NCI-H2081 (cell line): ENCODE measurements at regions not wholly inside any gene's neighbourhood (a gene's known extent, or its start where the extent isn't known, plus 50 kb on each side); places are given as distances from the start of the nearest gene placed in this dataset.
"Not testable (repeated sequence)": the region's sequence is repeated elsewhere in the genome, so short reads cannot be mapped to it uniquely, and the experiment has no call there.

Experiments
- DNase-seq, 2 experiments: peaks; one replicate each; lab custom pipeline; 2025; lab: John Stamatoyannopoulos, UW

DNA sequence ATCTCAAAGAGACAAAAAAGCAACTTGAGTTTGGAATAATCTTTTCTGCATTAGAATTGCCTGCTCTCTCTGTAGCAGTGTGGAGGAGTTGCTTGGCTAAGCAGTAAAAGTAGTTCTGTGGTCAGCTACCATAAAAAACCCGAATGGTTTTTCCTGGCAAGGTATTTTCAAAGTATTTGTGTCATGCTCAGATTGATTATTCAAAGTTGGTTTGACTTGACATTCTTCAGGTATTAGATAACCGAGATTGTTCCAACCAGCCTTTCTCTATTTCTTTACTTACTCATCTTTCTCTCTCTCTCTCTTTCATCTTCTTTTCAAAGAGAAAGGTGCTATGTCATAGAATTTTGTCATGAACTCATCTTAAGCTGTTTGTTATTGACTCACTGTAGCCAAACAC, 404.9 kb downstream of the CPS1 start:
- no peak for DNase-seq

- no peak for DNase-seq
Measured at GRCh38 chr2:210963386-210963785, 407.0 kb downstream of the CPS1 start.

- DNase-seq = no peak
Measured at GRCh38 chr2:210964141-210964764, 407.9 kb downstream of the CPS1 start.

DNA sequence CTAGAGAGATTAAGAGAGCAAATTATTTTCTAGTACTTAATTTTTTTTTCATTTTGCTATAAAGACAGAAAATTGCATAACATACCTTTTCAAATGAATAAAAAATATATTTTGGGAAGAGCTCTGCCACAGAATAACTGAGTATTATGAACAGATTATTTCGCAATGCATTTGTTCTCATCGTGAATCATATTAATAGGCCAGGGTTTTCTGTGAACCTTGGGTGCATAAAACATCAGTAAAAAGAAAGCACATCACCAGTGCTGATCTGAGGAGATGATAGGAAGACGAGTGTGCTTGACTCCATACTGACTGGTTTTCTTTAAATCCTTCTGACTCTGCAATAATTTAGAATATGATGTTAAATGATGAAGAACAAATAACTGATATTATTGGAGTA, 409.1 kb downstream of the CPS1 start:
- DNase-seq = no peak

DNA sequence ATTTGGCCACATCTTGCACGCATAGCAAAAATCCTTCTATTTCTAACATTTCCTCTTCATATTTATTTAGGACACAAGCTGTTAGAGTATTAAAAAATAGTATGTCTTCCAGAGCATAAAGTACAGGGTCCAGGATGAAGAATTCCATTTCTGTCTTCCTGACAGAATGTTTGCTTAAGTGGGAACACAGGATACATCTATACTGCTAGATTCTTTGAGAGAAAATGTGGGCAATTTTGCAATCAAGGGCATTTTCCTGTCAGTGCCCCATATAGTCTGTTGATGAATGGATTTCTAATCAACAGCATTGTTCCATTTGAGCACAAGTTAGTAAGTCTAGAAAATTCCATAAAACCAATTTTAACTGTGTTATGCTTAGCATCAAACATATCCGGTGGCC, 409.9 kb downstream of the CPS1 start:
- DNase-seq = no peak

- DNase-seq = no peak
Measured at GRCh38 chr2:210971431-210971830, 415.0 kb downstream of the CPS1 start.

DNA sequence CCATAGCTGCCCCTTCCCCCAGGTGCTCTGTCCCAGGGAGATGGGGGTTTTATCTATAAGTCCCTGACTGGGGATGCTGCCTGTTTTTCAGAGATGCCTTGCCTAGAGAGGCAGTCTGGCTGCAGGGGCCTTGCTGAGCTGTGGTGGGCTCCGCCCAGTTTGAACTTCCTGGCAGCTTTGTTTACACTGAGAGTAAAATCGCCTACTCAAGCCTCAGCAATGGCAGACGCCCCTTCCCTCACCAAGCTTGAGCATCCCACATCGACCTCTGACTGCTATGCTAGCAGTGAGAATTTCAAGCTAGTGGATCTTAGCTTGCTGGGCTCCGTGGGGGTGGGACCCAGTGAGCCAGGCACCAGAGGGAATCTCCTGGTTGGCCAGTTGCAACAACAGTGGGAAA, 430.4 kb downstream of the CPS1 start:
- DNase-seq = not testable (repeated sequence)

GRCh38 chr2:210991107-210991506, 434.7 kb downstream of the CPS1 start:
- DNase-seq = no peak

DNA sequence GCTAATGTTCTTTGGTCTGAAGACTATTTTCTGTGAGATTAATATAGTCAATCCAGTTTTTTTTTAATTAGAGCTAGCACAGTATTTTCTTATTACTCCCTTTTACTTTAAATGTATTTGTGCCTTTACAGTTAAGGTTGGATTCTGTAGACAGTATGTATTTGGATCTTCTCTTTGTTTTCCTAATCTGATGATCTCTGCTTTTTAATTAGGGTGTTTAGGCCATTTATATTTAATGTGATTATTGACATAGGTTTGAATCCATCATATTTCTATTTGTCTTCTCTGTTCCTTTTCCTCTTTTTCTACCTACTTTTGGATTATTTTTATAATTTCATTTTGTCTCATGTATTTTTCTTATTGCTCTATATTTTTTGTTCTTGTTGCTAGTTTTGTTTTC, 437.7 kb downstream of the CPS1 start:
- no peak for DNase-seq

- DNase-seq = no peak
Measured at GRCh38 chr2:210997373-210997772, 441.0 kb downstream of the CPS1 start.

DNA sequence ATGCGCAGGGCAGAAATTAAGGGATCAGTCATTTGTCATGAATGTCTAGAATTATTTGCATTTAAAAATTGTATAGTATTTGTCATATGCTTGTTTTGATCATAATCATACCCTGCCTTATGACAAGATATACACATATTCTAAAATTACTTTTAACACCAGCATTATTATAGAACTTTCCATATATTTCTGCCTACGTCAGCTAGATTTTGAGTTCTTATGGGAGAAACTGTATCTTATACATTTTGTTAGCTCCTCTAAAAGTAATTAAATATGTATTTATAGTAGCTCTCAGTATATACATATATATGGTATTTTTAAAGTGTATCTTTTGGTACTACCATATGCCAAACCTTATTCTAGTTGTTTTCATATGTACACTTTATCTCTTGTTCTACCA, 441.9 kb downstream of the CPS1 start:
- DNase-seq = no peak

DNA sequence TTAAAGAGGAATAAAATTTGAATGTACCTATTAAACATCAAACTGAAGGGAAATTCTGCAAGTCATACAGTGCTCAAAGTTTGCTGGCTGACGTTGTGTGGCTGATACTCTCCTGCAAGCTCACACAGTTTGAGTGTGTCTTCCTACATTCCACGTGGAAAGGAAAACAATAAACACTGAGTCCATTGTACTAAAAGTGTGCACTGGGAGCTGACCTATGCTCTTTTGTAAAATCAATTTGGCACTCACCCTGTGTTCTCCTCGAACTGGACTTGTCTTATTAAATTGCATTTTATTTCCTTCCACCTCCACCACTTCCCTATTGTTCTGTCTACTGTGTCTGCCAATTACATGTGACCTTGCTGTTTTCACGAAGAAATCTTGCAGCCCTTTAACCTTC, 458.0 kb downstream of the CPS1 start:
- DNase-seq = no peak

DNA sequence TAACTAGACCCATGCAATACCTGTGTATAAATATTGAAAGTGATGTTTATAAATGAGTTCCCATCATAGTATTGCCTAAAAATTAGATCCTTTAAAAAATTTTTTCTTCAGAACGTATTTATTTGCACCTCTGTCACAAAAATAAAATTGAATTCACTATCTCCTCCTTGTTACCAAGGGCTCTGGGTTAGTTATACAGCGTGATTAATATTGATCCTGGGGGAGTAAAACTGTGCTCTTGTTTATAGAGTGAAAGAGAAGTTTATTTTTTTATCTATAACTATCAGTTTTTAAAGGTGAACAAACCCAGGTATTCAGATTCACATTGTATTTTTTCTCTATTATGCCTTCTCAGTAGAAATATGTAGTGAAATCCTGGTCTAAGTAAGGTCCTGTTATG, 458.5 kb downstream of the CPS1 start:
- no peak for DNase-seq

DNA sequence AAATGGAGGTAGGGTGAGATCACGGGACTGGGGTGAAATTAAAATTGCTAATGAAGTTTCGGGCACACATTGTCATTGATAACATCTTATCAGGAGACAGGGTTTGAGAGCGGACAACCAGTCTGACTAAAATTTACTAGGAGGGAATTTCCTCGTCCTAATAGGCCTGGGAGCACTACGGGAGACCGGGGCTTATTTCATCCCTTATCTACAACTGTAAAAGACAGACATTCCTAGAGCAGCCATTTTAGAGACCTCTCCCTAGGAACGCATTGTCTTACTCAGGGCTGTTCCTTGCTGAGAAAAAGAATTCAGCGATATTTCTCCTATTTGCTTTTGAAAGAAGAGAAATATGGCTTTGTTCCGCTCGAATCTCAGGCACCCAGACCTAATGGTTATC, 468.7 kb downstream of the CPS1 start:
- DNase-seq = not testable (repeated sequence)

- DNase-seq = peak in 1 of 2 experiments; percentile 5
Measured at GRCh38 chr2:211026109-211026508, 469.7 kb downstream of the CPS1 start.

GRCh38 chr2:211027976-211028375, 471.6 kb downstream of the CPS1 start:
- no peak for DNase-seq

DNA sequence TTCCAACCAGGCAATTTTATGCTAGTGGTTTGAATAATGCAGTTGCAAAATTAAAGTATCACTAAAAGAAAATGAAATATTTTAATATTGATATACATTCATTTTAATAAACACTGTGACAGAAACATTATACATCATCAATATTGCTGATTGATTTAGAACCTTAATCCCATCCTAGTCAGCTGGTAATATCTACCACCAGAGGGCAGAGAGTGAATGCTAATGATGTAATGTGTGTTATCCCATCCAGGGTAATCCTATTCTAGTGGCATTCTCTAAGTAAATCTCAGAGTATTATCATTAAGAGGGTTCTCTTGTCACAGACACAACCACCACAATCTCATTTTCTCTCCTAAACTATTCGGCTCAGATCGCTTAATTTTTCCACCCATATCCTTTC, 477.4 kb downstream of the CPS1 start:
- peak; percentile 61 to 74 for DNase-seq

DNA sequence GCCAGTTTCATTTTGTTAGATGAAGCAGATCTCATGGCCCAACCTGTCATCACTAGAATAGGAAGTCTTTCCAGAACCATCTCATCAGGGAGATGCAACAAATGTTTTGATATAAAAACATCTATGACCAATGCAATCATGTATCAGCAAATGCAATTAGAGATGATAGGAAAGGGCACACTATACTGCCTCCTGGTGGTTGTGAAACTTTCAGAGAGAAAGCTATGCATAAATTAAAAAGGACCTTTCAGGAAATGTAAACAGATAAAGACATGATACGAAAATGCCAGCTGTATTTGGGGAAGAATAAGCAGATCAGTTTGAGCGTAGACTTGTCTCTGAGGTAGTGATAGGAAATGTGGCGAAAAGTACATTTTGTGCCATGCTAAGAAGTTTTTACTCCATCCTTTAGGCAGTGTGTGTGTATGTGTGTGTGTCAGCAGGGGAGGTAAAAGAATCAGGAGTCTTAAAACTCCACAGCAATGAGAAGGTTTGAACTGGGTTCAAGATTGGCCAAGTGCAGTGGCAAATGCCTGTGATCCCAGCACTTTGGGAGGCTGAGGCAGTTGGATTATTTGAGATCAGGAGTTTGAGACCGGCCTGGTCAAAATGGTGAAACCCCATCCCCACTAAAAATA, 479.3 kb downstream of the CPS1 start:
- peak in 1 of 2 experiments; percentile 21 for DNase-seq

DNA sequence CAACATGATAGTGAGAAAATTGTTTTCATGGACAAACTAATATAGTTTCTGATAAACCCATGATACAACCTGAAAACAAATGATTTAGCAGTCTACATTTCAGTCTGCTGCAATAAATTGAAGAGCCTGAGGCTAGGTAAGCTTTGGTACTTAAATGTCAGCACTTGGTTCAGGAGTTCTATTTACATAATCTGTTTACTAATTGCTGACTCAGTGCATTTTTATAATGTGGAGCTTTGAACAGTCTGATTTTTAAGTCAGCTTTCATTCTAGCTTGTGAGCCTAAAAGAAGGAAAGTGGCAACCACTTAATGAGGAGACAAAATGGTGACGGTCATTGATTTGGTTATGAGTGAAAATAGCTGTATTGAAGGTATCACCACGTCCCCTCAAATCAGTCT, 488.6 kb downstream of the CPS1 start:
- DNase-seq = peak in 1 of 2 experiments; percentile 67

DNA sequence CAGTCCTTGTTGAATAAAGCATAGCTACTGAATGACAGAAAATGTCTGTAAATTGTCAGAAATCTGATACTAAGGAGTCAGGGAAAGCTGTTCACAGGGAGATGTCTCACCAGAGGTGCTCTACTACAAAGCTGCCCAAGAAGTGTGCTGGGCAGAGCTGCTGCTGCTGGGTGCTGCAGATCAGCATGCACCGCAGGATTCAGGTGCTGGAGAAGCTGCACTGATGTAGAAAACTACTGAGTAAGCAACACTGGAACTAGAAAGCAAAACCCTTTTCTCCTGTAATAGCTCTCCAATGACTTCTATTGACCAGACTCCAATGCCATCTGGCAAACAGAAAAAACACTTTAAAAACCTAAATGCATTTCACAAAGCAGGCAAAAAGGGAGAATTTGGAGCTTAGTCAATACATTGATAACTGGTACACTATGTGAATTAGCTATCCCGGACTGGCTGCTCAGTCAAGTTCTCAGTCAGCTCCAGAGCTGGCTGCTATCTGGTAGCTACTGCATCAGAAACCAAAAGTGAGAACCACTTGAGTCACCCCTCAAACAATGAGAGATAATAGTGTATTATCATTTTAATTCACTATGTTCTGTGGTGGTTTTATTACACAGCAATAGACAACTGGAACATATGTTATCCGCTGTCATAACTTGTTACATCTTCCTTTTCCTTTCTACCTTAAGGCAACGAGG, 493.1 kb downstream of the CPS1 start:
- DNase-seq = no peak

DNA sequence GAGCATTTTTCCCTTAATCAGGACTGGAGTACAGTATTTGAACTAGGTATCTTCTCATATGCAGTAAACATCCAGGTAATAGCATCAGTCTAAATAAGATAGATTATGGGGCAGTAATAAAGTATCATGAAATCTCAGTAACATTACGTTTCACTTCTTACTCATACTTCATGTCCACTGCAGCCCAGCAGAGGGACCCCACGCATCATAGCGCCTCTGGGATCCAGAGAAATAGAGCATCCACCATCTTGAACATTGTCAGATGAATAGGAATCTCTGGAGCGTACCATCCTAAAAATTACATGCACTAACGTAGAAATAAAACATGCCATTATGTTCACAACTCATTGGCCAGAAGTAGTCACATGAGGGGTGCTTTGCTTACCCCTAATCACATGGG, 499.0 kb downstream of the CPS1 start:
- DNase-seq = peak in 1 of 2 experiments; percentile 11

GRCh38 chr2:211061612-211062296, 505.4 kb downstream of the CPS1 start:
- DNase-seq = no peak

DNA sequence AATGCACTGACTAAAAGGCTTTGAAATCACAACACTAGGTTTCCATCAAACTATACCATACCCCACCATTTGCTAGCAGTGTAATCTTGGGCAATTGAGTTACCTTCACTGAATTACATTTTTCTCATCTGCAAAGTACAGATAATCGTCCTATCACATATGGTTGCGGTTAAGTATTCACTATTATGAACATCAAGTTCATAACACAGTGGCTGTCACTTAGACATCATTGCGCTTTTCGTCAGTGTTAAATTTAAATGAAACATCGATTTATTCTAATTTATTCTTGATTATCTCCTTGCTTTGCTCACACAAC, 505.9 kb downstream of the CPS1 start:
- no peak for DNase-seq
